ENCODE measurements at regions not wholly inside any gene's neighbourhood (a gene's known extent, or its start where the extent isn't known, plus 50 kb on each side); places are given as distances from the start of the nearest gene placed in this dataset.
"Not testable (repeated sequence)": the region's sequence is repeated elsewhere in the genome, so short reads cannot be mapped to it uniquely, and the experiment has no call there.

DNA sequence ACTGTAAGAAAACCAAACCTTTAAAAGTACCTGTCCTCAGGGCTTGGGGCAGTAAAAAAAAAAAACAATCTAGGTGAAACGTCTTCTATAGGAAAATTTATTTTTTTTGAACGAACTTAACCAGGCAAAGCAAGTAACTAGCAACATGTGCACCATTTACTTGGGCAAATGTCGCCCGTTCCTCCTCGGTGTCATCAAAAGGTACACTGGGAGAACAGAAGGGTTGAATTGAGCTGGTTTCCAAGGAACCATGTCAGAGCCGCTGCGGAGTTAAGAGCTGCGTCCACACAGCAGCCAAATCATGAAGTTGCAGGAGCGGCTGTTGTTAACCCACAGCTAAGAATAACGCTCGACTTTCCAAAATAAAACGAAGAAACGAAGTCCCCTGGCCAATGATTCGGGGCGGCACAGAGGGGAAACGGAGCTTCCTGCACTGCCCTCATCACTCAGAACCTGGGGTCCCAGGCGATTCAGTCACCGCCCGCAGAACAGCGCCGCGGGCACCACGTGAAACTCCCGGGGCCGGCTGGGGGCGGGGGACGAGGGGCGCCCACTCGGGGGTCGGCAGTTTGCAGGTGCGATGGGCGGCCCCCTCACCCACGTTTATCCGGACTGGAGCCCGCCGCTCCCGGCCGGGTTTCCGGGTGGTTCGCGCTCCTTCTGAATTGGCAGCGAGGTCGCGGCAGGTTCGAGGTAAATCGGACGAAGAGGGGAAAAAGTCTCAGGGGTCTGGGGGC is 53.6 kb upstream of the PLGLB1 start:
- peak; percentile 31 for DNase-seq

DNA sequence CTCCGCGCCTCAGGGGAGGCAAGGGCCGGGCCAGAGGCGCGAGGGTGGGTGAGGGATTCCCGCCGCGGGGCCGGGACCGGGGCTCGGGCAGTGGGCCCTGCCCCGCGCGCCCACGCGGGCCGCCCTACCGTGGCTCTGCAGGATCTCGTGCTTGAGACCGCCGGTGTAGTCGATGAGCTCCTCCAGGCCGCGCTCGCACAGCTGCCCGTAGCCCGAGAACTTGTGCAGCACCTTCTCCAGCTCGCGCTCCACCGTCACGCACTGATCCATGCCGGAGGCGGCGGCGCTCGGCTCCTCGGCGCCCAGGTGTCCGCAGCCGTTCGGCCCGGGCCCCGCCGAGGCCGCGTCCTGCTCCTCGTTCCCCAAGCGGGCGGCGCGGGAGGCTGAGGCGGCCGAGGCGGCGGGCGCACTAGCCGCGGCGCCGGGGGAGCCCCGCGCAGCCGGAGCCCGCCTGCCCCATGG is 54.2 kb upstream of the PLGLB1 start:
- DNase-seq = peak; percentile 63

DNA sequence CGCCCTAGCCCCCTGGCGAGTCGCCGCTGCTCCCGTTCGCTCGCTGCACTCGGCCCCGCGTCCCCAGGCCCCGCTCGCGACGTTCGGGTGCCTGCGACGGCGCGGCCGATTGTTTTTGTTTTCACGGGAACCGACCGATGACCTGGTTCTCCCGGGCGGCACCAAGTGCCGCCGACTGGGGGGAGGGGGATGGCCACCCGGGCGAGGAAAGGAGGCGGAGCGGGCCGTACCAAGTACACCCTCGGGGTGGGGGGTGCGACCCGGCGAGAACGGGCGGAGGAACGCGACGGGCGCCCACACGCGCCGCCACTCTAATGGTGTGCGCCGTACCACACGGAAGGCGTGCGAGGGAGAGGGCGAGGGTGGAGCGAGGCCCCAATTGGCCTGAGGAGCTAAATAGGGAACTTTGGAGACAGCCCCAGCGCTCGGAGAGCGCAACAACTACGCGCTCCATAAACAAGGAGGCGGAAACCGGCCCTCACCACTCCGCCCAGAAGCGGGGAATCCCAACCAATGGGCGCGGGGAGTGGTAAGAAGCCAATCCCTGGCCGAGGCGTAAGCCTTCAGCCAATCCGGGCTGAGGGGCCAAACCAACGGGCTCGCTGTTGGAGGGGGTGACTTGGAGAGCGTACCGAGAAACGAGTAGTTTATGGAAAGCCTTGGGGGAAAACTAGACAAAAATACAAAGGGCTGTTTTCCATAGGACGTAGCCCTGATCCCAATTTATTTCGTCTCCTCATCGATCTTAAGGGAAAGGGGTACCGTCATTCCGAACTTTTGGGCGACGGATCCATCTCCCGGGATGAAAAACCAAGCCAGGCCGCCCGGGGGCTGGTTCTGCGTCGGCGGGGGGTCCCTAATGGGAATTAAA is 54.8 kb upstream of the PLGLB1 start:
- DNase-seq = peak; percentile 95

DNA sequence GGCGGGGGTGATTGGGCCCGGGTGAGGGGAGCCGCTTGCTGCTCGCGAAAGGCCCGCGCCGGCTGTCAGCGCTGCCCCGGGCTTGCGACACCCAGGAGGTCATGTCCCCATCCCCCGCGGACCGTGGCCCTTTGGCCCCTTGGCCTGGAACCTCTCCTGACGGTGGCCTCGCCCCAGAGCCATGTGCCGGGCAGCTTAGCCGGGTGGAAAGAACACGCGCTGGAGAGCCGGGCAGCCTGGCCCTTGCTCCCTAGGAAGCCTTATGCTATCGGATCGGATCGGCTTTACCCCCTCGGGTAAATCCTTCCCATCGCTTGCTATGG is 55.4 kb upstream of the PLGLB1 start:
- DNase-seq = not testable (repeated sequence)

DNA sequence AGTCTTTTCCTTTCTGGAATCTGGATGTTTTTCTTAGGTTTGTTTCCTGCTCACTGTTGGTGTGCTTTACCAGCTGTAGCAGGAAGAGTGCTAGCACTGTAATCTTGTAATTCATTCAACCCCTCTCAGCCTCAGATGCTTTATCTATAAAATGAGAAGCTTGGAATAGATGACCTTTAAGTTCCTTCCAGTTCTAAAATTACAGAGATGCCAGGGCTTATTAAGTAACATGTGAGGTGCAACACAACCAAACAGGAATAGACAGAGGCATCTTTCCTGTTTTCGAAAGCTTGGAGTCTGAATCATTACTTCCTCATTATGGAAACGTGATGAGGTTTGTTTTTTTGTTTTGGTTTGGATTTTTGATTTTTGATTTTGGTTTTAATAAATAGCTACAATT is 60.1 kb upstream of the PLGLB1 start:
- not testable (repeated sequence) for DNase-seq

DNA sequence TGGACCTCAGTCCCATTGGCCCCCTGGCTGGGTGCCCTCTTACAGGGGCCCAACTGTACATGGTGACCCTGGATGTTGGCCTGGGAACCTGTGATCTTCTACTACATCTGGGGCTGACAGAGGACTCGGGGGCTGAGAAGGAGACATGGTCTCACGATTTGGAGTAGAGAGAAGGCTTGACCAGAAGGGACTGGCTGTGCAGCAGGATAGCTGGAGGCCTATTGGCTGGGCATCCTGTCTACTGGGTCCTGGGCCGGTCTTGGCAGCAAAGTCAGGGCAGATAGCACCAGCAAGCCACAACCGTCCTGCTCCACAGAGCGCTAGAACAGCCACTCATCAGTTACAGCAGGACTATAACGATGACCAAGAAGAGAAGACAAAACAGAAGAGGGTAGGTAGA is 66.4 kb upstream of the PLGLB1 start:
- not testable (repeated sequence) for DNase-seq

DNA sequence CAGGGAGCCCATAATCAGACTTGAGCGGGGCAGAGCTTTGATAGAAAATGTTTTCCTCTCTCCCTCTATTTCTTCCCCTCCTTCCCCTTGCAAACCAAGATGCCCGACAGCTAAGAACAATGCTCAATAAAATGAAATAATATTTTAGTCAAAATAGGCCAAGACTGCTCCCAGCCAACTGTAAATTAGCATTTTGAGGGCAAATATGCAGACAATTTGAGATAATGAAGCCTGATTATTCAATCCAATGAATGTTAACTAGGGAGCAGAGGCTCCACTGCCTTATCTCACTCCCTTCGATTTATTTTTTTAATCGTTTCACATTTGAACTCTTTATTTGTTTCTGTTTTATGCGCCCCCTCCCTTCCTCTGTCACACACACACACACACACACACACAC is 67.8 kb upstream of the PLGLB1 start:
- DNase-seq = not testable (repeated sequence)

DNA sequence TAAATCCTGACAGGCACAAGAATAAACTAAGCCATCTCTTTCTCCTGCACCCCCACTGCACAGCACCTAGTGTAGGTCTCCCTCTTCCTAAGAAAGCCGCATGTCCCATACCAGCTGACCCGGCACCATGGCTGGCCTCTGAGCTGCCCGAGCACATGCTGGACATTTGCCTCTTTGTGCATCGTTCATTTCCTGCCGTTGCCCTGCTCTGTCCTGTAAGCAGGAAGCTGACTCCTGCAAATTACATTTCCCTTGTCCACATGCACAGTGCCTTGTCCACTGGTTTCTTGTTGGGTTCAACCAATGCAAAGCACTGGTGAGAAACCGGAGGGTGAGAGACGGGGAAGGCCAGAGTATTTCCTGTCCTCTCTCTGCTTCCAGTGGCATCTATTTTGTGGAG is 71.6 kb upstream of the PLGLB1 start:
- not testable (repeated sequence) for DNase-seq

DNA sequence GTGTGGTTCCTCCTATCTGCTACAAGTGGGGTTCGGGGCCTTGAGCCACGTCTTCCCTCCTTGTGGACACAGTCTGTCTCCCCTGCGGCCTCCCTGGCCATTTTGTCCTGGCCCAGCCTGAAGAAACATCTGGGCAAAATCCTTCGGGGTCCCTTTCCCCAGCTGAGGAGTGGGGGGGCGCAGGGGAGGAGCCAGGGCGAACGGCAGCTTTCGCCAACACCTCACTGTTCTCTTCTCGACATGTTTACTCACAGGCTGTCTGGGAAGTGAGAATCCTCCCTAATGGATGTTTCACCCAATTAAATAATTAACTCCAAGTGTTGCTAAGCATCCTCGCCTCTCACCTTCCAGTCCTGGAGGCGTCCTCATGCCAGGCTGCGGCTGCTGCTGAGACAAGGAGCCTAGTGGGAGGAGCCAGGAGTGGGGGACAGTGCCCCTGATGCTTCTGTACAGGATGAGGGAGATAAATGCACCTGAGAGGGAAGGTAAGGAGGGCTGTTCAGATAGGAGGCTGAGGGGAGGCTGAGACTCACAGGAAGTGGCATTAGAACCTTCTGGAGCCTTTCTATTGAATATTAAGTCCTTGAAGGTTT is 72.4 kb upstream of the PLGLB1 start:
- DNase-seq = not testable (repeated sequence)

DNA sequence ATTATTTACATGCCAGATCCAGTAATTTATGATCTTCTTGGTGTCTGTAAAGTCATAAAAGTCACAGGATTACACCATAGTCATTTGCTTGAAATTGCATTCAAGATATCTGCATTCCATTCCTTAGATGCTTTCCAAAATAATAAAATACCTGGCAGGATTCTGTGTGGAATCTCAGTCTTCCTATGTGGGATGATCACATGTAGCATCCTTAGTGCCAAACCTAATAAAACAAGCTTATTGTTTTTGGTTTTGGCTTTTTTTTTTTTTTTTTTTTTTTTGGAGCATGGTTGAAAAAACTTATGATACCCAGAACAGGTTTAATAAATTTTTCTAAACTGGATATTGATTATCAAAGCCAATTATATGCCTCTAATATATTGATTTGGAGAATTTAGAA is 74.2 kb upstream of the PLGLB1 start:
- not testable (repeated sequence) for DNase-seq

DNA sequence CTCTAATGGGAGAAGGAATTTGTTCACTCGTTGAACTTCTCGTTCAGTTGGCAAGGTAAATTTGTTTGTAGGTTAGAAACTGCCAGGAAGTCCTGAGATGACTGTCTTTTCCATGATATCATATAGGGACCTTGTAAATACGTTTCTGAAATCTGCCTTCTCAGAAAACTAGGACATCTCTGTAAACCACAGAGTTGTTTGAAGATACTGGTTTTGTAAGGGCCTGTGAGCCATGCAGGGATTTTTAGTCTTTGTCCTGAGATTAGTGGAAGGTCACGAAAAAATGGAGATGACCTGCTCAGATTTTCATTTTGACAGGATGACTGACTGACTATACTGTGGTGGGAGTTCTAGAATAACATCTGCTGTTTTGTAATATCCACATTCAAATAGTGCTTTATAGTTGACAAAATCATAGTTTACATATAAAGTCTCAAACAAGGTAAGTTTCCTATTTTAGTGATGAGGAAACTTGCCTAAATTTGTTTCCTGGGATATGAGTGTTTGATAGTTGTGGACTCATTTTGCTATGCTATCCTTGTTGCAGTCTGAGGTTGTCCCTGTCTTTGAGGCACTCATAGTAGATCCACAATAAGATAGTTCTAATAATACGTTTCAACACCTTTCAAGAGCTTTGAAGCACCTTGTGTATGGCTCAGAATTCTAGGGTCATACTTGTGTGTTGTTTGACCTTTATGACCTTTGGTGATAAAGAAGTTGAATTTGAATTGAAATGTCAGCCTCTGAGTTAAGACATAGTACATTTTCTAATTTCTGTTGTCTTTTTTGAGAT is 107.3 kb upstream of the PLGLB1 start:
- peak; percentile 8 for DNase-seq

DNA sequence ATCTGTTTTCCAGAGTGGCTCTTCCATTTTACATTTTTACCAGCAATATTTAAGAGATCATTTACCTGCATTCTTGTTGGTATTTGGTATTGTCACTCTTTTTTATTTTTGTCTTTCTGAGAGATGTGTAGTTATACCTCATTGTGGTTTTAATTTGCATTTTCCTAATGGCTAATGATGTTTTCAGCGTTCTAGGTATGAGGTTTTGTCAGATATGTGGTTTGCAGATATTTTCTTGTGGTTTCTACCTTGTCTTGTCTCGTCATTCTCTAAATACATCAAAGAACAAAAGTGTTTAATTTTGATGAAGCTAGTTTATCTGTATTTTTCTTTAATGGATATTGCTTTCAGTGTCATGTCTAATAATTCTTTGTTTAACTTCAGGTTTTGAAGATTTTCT is 110.9 kb upstream of the PLGLB1 start:
- DNase-seq = peak; percentile 28

DNA sequence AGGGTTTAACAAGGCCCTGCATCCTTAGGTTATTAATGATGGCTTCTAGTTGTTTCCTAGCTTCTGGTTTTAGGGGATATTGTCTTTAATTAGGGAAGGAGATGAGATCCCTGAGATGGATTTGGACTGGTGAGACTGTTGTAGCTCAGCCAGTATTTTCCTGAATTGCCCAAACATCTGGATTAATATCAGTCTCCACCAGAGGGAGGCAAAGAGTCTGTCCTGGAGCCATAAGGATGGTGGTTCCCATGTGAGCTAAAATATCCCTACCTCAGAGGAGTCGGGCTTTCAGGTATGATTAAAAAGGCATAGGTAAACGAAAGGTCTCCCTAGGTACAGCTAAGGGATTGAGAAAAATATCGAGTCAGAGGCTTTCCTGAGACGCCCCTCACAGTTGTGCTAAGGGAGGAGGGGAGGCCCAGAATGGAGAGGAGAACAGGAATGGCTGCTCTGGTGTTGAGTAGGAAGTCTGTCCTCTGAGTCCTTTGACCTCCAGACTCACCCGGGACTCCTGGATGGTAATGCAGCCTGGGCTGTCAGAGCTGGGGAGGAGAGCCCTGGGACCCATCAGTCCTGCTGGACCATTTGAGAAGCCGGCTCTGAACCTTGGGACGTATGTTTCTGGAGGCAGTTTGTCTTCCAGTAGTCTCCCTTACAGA is 130.3 kb upstream of the PLGLB1 start:
- DNase-seq = not testable (repeated sequence)

DNA sequence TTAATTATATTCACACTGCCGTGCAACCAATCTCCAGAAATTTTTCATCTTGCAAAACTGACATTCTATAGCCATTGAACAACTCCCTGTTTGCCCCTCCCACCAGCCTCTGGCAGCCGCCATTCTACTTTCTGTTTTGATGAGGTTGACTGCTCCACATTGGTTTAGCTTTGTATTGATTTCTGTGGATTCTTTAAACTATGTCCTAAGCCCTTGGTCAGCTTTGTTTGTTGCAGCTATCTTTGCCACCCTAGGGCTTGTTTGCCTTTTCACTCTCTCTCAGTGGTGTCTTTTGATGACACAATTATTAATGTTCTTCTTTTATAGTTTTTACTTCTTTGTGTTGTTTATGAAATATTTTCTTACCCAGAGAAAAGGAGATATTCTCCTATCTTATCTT is 152.8 kb upstream of the PLGLB1 start:
- not testable (repeated sequence) for DNase-seq

DNA sequence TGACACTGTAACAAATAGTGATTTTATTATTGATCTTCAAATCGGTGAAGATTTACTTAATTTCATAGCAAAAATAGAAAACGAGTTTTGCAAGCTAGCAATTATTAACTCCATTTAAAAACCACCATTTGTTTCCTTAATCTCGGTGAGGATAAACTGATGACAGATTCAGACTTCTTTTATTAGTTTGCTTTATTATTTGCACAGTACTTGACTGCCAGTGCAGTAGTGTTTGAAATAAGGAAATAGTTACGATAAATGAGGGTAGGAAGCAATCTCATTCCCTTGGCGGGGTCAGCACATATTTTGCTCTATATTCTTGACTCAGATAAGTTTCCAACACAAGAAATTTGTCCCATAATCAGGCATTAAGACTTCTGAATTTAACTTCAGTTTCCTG is 161.7 kb upstream of the PLGLB1 start:
- DNase-seq = not testable (repeated sequence)

DNA sequence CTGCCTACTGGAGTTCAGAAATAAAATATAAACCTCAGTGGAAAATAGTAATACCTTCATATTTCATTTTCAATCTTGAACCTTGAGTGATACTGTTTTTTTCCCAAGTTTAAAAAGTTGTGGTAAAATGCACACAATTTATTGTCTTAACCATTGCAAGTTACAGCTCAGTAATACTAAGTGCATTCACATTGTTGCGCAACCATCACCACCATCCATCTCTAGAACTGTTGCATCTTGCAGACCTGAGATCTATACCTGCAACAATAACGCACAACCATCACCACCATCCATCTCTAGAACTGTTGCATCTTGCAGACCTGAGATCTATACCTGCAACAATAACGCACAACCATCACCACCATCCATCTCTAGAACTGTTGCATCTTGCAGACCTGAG is 162.6 kb upstream of the PLGLB1 start:
- DNase-seq = not testable (repeated sequence)

DNA sequence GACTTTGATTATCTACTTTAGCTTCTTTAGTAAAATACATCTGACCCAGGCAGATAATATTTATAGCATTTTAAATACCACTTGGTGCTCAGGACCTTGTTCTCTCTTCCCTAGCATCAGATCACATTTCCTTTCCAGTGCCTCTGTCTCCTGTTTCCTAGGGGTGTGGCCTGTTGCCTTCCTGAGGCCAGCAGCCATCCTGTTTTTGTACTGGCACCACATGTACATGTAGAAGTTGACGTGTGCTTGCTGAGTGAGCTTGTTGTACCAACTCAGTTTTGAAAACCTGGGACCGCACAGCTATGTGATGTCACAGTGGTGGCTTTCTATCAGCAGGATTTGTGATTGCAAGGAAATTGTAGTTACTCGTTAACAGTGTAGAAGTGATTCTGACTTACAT is 167.6 kb upstream of the PLGLB1 start:
- not testable (repeated sequence) for DNase-seq

DNA sequence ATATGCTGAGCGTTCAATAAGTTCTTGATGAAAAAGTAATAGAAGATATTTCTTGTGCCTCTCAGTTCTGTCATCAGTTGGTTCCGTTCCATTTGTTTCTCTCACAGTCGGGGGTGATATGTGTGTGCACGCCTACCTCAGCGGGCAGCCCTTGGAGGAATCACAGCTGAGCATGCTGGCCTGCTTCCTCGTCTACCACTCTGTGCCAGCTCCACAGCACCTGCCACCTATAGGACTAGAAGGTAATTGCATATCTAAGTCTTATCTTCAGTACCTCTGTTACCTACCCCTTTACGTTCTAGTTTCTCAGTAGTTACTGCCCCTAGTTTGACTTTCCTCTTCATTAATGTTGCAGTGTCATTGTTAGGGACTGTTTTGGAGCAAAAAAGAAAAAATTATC is 171.7 kb upstream of the PLGLB1 start:
- DNase-seq = peak; percentile 11

DNA sequence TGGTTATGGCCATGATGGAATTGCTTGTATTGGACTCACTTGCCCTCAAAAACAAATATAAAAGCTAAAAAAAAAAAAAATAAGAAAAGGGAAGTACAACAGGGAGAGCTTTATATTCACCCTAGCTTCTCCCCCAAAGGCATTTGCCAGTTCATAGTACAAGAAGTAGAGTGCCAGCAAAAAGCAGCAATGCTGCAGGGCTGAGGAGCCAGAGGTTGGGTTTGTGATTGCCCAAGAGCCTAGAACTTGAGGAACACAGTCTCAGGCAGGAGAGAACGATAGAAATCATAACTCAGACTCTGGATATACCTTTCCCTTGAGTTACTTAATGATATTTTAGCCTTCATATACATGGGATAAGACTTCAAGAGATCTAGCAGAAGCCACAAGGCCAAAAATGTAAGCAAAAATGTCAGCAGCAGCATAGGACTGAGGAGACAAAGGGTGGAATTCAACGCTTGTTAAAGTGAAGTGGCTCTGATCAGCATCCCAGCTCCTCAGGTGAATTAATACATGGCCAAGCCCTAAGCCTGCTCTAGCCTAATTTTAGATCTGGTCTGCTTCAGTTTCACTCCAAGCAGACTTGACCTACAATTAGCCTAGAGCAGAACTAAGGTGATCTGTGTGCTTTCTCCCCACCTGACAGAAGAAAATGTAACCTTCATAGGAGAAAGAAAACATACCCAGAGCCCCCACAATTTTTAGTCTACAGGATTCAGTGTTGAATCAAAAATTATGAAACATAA is 172.8 kb upstream of the PLGLB1 start:
- DNase-seq = not testable (repeated sequence)

DNA sequence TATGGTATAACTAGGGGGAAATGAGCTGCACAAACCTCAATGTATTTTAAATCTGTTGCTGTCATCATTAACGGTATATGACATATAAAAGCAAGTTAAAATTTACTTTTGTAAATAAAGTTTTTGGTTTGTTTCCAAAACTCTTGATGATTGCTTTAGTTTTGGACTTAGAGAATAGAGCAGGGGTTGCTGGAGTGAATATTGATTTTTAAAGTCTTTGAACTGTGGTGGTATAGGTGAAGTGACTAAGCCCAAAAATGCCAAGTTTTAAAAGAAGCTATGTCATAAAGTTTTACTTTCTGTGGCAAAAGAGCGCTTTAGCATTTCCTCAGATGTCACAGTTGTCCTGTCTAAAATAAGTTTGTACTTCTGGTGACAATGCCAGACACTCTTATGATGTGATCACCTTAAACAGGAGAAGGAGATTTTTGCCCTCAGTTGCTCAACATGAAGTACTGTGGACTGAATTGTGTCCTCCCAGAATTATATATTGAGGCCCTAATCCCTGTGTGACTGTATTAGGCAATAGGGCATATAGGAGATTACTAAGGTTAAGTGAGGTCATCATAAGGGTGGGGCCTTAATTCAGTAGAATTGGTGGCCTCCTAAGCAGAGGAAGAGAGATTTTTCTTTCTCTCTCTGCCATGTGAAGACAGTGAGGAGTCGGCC is 175.2 kb upstream of the PLGLB1 start:
- not testable (repeated sequence) for DNase-seq

DNA sequence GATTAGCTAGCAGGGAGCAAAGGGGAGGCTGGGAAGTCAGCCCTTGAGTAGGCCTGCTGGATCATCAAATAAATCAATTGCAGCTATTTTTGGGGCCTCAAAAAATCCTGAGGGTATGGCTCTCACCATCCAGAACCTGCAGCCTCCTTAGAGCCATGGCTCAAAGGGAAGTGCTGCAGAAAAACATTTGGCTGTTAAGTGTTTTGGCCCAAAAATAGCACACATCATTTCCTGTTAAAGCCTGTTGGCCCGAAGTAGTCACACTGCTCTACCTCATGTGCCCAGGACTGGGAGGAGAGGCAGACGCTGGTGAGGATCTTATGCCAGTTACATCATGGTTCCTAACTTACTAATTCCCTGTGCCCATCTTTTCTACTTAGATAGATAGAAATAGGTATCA is 176.8 kb upstream of the PLGLB1 start:
- DNase-seq = not testable (repeated sequence)

Data from CD4-positive, alpha-beta T cell treated with Interleukin-10 for 1 hour (primary cell).